T-cell (primary cell): ENCODE measurements at regions not wholly inside any gene's neighbourhood (a gene's known extent, or its start where the extent isn't known, plus 50 kb on each side); places are given as distances from the start of the nearest gene placed in this dataset.

Source experiments
- ATAC-seq, 4 experiments: fragments of 200-7000 bp in 3 of 4; fragments of 150-1000 bp in 1 of 4; cut with Tn5 transposase; replicated peaks in 1 of 4; 1 replicate in 3 of 4; 2 replicates in 1 of 4; pipeline ENCODE4 v1.10.0; 2021; ENCODE audit warnings: moderate library complexity in 3 of 4, mild to moderate bottlenecking in 2 of 4, moderate number of reproducible peaks in 1 of 4
- CTCF ChIA-PET, 2 donors: fragments of 300-600 bp; sonication (Branson Sonifier 250); formaldehyde crosslinking; loops; one replicate each; lab custom pipeline; 2022; ENCODE audit warnings: antibody characterized with exemption in 2 of 2; lab: Charles Lee
- POLR2A ChIA-PET, 2 donors: fragments of 300-600 bp; sonication (Branson Sonifier 250); formaldehyde crosslinking; loops; one replicate each; lab custom pipeline; 2022; ENCODE audit warnings: antibody characterized with exemption in 2 of 2; lab: Charles Lee
- DNase-seq, 35 experiments: peaks; one replicate each; pipeline versions ENCODE4 v3.0.0 to v3.0.0-alpha.2; 2013 to 2023
- H3K27ac ChIP-seq: one replicate; pipeline ENCODE4 v1.5.1; 2013; ENCODE audit warnings: low read length
- H3K27me3 ChIP-seq, 2 experiments: replicated peaks in 1 of 2; 1 replicate in 1 of 2; 2 replicates in 1 of 2; pipeline versions ENCODE4 v1.6.1 to v1.7.0; 2013; ENCODE audit warnings: low read length in 1 of 2, mixed read lengths in 1 of 2; ENCODE audit not compliant: control insufficient read depth in 2 of 2, insufficient read depth in 2 of 2; ENCODE audit errors: extremely low read depth in 1 of 2
- H3K36me3 ChIP-seq, 2 donors: 1 replicate in 1 of 2; 2 replicates in 1 of 2; pipeline versions ENCODE4 v1.6.1 to v1.7.0; 2013; ENCODE audit warnings: low read length in 1 of 2; ENCODE audit not compliant: control insufficient read depth in 2 of 2, insufficient read depth in 1 of 2; ENCODE audit errors: extremely low read depth in 1 of 2
- H3K4me1 ChIP-seq, 2 experiments: 1 replicate in 1 of 2; 2 replicates in 1 of 2; pipeline versions ENCODE4 v1.6.1 to v1.7.0; 2013; ENCODE audit warnings: low read length in 2 of 2, mixed read lengths in 1 of 2; ENCODE audit not compliant: insufficient read depth in 2 of 2, control insufficient read depth in 1 of 2; ENCODE audit errors: extremely low read depth in 1 of 2
- H3K4me3 ChIP-seq, 2 donors: 1 replicate in 1 of 2; 2 replicates in 1 of 2; pipeline versions ENCODE4 v1.5.1 to v1.7.0; 2013; ENCODE audit warnings: mild to moderate bottlenecking in 2 of 2, low read length in 1 of 2, moderate library complexity in 1 of 2; ENCODE audit not compliant: control insufficient read depth in 1 of 2; ENCODE audit errors: extremely low read depth in 1 of 2
- H3K9me3 ChIP-seq: 2 replicates; pipeline ENCODE4 v1.7.0; 2013
- H3K27ac Mint-ChIP-seq, 2 donors: one replicate each; pipeline ENCODE4 v1.8.0; 2020 to 2021; ENCODE audit warnings: mild to moderate bottlenecking in 2 of 2, mixed read lengths in 2 of 2
- H3K27me3 Mint-ChIP-seq, 2 donors: one replicate each; pipeline ENCODE4 v1.8.0; 2021 to 2022; ENCODE audit warnings: mixed read lengths in 2 of 2
- H3K36me3 Mint-ChIP-seq: one replicate; pipeline ENCODE4 v1.8.0; 2021; ENCODE audit warnings: mixed read lengths
- H3K4me1 Mint-ChIP-seq, 3 donors: one replicate each; pipeline ENCODE4 v1.8.0; 2020 to 2022; ENCODE audit warnings: mixed read lengths in 3 of 3, mild to moderate bottlenecking in 1 of 3
- H3K4me3 Mint-ChIP-seq, 3 donors: one replicate each; pipeline ENCODE4 v1.8.0; 2020 to 2022; ENCODE audit warnings: mild to moderate bottlenecking in 3 of 3, mixed read lengths in 3 of 3, moderate library complexity in 3 of 3
- H3K9me3 Mint-ChIP-seq, 3 donors: one replicate each; pipeline ENCODE4 v1.8.0; 2020 to 2022; ENCODE audit warnings: mixed read lengths in 3 of 3
- WGBS: methylation state at CpG from one replicate; pipeline ENCODE4 v1.1.5; 2013; ENCODE audit warnings: missing lambda C conversion rate; ENCODE audit not compliant: insufficient coverage; 5-methylcytosine and 5-hydroxymethylcytosine counted together

DNA sequence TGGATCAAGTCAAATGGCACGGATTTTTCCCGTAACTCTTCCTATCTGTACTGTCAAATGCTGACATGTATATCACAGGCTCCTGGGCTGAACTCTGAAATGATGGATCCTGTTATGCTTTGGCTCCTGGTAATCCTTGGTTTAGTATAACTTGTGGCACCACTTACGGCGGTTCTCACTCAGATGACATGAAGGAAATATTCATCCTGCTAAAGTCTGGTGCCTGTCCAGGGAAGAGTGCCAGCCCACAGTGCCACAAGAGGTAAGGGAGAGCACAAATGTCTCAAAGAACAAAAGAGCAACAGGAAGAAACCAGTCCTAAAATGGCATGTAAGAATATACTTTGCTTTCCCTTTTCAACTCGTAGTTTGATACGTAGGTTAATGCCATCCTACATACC is 93.1 kb upstream of the TAB2 start:
- H3K36me3 ChIP-seq, result no peaks in the 10 kb centered on the region
- Mint-ChIP-seq H3K27me3 (no peaks in the 10 kb centered on the region), H3K4me1 (peaks cover 17 to 39% (median 28%) of the 10 kb centered on the region in 3 donors), H3K9me3 (peaks cover 0 to 4% (median 3%) of the 10 kb centered on the region in 3 donors), H3K36me3 (peaks cover 31% of the 10 kb centered on the region), H3K4me3 (no peak overlapping the region), H3K27ac (no peak overlapping the region)
- no peak overlapping the region for H3K4me3 ChIP-seq
- H3K9me3 ChIP-seq, result no peaks in the 10 kb centered on the region
- ATAC-seq (no peak), DNase-seq (no peak)
- H3K4me1 ChIP-seq, result no peaks in the 10 kb centered on the region
- ChIA-PET POLR2A (no interaction called here), CTCF (no interaction called here)
- H3K27me3 ChIP-seq, result no peaks in the 10 kb centered on the region
- WGBS, result 93% methylated on average over 2 of the region's 6 CpGs
- no peak overlapping the region for H3K27ac ChIP-seq

DNA sequence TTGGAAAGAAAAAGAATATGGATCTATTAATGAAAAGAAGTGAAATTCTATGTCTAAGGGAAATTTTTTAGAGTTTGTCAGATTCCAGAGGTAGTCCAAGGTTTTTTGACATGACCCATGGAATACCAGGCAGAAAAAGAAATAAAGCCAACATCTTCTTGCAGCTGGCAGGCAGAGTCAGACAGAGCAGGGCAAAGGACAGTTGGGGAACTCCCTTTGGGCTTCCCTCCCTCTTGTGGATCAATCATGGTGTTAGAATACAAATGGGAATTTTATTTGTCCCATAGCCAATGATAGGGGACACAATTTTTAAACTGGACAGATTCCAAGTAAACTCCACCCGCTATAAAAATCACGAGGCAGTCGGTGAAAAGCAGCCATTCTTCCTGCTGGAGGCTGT is 92.1 kb upstream of the TAB2 start:
- WGBS, result no CpG with 5 or more reads among the region's 3 CpGs
- ChIA-PET CTCF (no interaction called here), POLR2A (no interaction called here)
- Histone ChIP-seq H3K27ac (no peak overlapping the region), H3K27me3 (no peaks in the 10 kb centered on the region), H3K4me1 (no peaks in the 10 kb centered on the region), H3K9me3 (no peaks in the 10 kb centered on the region), H3K36me3 (no peaks in the 10 kb centered on the region), H3K4me3 (no peak overlapping the region)
- Mint-ChIP-seq H3K9me3 (no peaks in the 10 kb centered on the region), H3K36me3 (peaks cover 28% of the 10 kb centered on the region), H3K4me3 (no peak overlapping the region), H3K27ac (no peak overlapping the region), H3K4me1 (peaks cover 16 to 40% (median 28%) of the 10 kb centered on the region in 3 donors), H3K27me3 (no peaks in the 10 kb centered on the region)
- DNase-seq (no peak), ATAC-seq (no peak)

DNA sequence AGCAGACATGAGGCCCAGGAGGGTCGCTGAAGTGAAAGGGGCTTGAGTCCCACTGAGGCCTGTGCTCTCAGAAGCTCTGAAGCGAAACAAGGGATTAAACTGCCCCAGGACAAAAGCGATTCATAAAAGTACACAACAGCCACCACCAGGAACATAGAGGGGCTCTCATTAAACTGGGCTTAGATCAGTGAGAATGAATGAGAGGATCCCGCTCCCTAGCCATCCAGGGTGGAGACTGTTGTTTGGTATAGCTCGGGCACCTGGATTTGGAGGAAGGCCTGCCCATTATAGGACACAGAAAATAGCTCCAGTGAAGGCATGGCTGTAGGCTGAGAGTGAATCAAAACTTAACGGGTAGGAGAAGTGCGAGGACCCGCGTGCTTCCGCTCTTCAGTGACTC is 91.6 kb upstream of the TAB2 start:
- ATAC-seq (no peak), DNase-seq (no peak)
- Histone ChIP-seq H3K4me1 (no peaks in the 10 kb centered on the region), H3K4me3 (no peak overlapping the region), H3K36me3 (no peaks in the 10 kb centered on the region), H3K9me3 (no peaks in the 10 kb centered on the region), H3K27ac (no peak overlapping the region), H3K27me3 (no peaks in the 10 kb centered on the region)
- H3K36me3 Mint-ChIP-seq, result peaks cover 23% of the 10 kb centered on the region
- H3K4me1 Mint-ChIP-seq, result peaks cover 19 to 45% (median 28%) of the 10 kb centered on the region in 3 donors
- 90% methylated on average over 6 of the region's 10 CpGs for WGBS
- ChIA-PET POLR2A (no interaction called here), CTCF (no interaction called here)
- H3K27me3 Mint-ChIP-seq, result no peaks in the 10 kb centered on the region
- no peak overlapping the region for H3K27ac Mint-ChIP-seq
- no peak overlapping the region for H3K4me3 Mint-ChIP-seq
- H3K9me3 Mint-ChIP-seq, result no peaks in the 10 kb centered on the region

DNA sequence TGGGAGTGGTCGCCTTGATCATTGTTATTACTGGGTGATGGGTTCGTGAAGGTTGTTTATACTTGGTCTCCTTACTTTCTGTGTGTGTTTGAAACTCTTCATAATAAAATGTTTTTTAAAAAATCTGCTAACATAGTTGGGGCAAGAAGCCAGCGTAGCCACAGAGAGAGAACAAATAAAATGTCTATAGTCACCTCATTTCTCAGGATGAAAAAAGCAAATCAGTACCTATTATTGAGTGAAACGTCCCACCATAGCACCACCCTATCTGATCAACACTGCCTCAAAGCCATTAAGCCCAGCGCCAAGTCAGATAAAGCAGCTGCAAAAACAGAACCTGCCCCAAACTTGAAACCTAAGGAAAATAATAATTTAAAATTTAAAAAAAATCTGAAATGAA is 89.7 kb upstream of the TAB2 start:
- DNase-seq (no peak), ATAC-seq (no peak)
- H3K4me3 ChIP-seq, result no peak overlapping the region
- ChIA-PET POLR2A (no interaction called here), CTCF (interaction anchor here in 1 of 2 donors (0.5 to 1.2 kb wide), 2 partner anchors 65 to 344 kb away, joined by 3 to 4 read pairs; no protein-coding TSS in a partner anchor)
- no peaks in the 10 kb centered on the region for H3K9me3 ChIP-seq
- no peaks in the 10 kb centered on the region for H3K27me3 ChIP-seq
- H3K4me1 ChIP-seq, result peaks cover 3 to 12% of the 10 kb centered on the region in 2 experiments
- no peaks in the 10 kb centered on the region for H3K36me3 ChIP-seq
- Mint-ChIP-seq H3K27ac (no peak overlapping the region), H3K27me3 (no peaks in the 10 kb centered on the region), H3K36me3 (peaks cover 14% of the 10 kb centered on the region), H3K4me3 (no peak overlapping the region), H3K4me1 (peaks cover 34 to 63% (median 42%) of the 10 kb centered on the region in 3 donors), H3K9me3 (no peaks in the 10 kb centered on the region)
- no peak overlapping the region for H3K27ac ChIP-seq
- WGBS, result no CpG with 5 or more reads among the region's 5 CpGs

DNA sequence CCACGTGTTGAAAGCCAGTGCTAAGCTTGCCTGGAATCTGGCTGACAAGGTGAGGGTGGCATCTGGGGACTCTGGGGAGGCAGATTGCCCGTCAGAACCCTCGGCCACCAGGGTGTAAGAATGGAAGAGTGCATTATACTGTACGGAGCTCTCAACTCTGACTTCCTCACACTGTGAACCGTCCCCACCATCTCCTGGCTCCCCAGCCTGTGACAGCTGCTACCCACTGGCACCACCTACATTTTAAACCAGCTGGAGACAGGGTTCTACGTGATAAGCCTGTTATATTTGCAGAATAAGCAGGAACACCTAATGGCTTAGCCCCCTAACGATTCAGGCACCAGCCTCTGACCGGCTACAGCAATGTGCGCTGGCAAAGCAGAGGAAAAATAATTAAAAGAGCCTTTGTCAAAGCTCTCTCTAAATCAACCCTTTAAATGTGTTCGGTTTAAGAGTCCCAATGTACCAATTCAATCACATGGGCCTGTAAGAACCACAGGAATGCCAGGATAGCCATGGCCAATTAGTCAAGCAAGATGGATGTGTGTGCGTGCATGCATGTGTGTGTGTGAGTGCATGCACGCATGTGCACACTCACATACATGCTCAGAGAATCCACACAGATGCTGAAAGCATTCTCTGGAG is 89.1 kb upstream of the TAB2 start:
- no peak overlapping the region for H3K27ac ChIP-seq
- H3K4me3 ChIP-seq, result no peak overlapping the region
- H3K36me3 ChIP-seq, result no peaks in the 10 kb centered on the region
- no peak for DNase-seq
- H3K4me1 Mint-ChIP-seq, result peaks cover 40 to 65% (median 48%) of the 10 kb centered on the region in 3 donors
- no peaks in the 10 kb centered on the region for H3K9me3 ChIP-seq
- H3K4me3 Mint-ChIP-seq, result no peak overlapping the region
- H3K27me3 Mint-ChIP-seq, result no peaks in the 10 kb centered on the region
- peaks cover 14% of the 10 kb centered on the region for H3K36me3 Mint-ChIP-seq
- no peak for ATAC-seq
- POLR2A ChIA-PET, result no interaction called here
- no peaks in the 10 kb centered on the region for H3K27me3 ChIP-seq
- H3K27ac Mint-ChIP-seq, result no peak overlapping the region
- peaks cover 9 to 18% of the 10 kb centered on the region in 2 experiments for H3K4me1 ChIP-seq
- 92% methylated on average over 2 of the region's 12 CpGs for WGBS
- CTCF ChIA-PET, result interaction anchor here in 1 of 2 donors (1.2 kb wide), 1 partner anchor 64 kb away, joined by 3 read pairs; no protein-coding TSS in a partner anchor
- H3K9me3 Mint-ChIP-seq, result no peaks in the 10 kb centered on the region

DNA sequence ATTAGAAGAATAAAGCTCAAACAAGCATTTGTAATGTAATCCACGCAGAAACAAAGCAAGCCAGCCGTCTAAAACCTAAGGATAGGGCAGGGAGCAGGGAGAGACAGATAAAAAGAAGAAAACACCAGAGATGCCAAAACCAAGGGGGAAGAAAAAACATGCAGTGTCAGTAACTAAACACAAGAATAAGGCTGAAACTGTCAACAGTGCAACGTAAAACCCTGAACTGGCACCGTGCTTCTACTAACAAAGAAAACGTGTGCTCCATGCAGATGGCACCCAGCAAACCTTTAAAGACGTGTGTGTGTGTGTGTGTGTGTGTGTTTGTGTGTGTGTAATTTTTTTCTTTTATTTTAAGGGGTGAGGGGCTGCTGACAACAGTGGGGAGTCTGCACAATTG is 88.4 kb upstream of the TAB2 start:
- Histone ChIP-seq H3K27me3 (no peaks in the 10 kb centered on the region), H3K27ac (no peak overlapping the region), H3K36me3 (no peaks in the 10 kb centered on the region), H3K4me1 (peaks cover 16 to 23% of the 10 kb centered on the region in 2 experiments), H3K9me3 (no peaks in the 10 kb centered on the region), H3K4me3 (no peak overlapping the region)
- WGBS, result 100% methylated on average over 3 of the region's 6 CpGs
- no peaks in the 10 kb centered on the region for H3K27me3 Mint-ChIP-seq
- no peaks in the 10 kb centered on the region for H3K9me3 Mint-ChIP-seq
- peaks cover 14% of the 10 kb centered on the region for H3K36me3 Mint-ChIP-seq
- ChIA-PET CTCF (interaction anchor here in 1 of 2 donors (1.2 kb wide), 1 partner anchor 64 kb away, joined by 3 read pairs; no protein-coding TSS in a partner anchor), POLR2A (no interaction called here)
- no peak overlapping the region for H3K4me3 Mint-ChIP-seq
- peaks cover 42 to 66% (median 48%) of the 10 kb centered on the region in 3 donors for H3K4me1 Mint-ChIP-seq
- ATAC-seq (no peak), DNase-seq (no peak)
- no peak overlapping the region for H3K27ac Mint-ChIP-seq
